ENCODE measurements at regions not wholly inside any gene's neighbourhood (a gene's known extent, or its start where the extent isn't known, plus 50 kb on each side); places are given as distances from the start of the nearest gene placed in this dataset.
"Not testable (repeated sequence)": the region's sequence is repeated elsewhere in the genome, so short reads cannot be mapped to it uniquely, and the experiment has no call there.

GRCh38 chr2:53342248-53342647, 425.4 kb upstream of the CHAC2 start:
- no peak overlapping the region for H3K4me3 Mint-ChIP-seq
- no peak overlapping the region for H3K27ac Mint-ChIP-seq
- H3K27me3 Mint-ChIP-seq = peaks cover 0 to 3% (median 0%) of the 10 kb centered on the region in 3 donors
- no peaks in the 10 kb centered on the region for H3K4me1 Mint-ChIP-seq
- no peak for ATAC-seq (ENCODE audit: low read depth in 2 of 2)
- no peaks in the 10 kb centered on the region for H3K36me3 Mint-ChIP-seq
- no peak for DNase-seq
- peaks cover 0 to 4% (median 0%) of the 10 kb centered on the region in 7 donors for H3K9me3 Mint-ChIP-seq

GRCh38 chr2:53334610-53335009, 433.0 kb upstream of the CHAC2 start:
- DNase-seq (no peak), ATAC-seq (ENCODE audit: low read depth in 2 of 2) (no peak)
- H3K4me1 Mint-ChIP-seq = no peaks in the 10 kb centered on the region
- no peaks in the 10 kb centered on the region for H3K36me3 Mint-ChIP-seq
- H3K27me3 Mint-ChIP-seq = no peaks in the 10 kb centered on the region
- H3K4me3 Mint-ChIP-seq = no peak overlapping the region
- no peak overlapping the region for H3K27ac Mint-ChIP-seq
- peaks cover 0 to 3% (median 0%) of the 10 kb centered on the region in 7 donors for H3K9me3 Mint-ChIP-seq

GRCh38 chr2:53331667-53332066, 435.9 kb upstream of the CHAC2 start:
- Mint-ChIP-seq H3K27me3 (no peaks in the 10 kb centered on the region), H3K27ac (no peak overlapping the region), H3K4me3 (no peak overlapping the region), H3K4me1 (no peaks in the 10 kb centered on the region), H3K36me3 (no peaks in the 10 kb centered on the region), H3K9me3 (peaks cover 0 to 3% (median 0%) of the 10 kb centered on the region in 7 donors)
- DNase-seq (no peak), ATAC-seq (ENCODE audit: low read depth in 2 of 2) (no peak)

DNA sequence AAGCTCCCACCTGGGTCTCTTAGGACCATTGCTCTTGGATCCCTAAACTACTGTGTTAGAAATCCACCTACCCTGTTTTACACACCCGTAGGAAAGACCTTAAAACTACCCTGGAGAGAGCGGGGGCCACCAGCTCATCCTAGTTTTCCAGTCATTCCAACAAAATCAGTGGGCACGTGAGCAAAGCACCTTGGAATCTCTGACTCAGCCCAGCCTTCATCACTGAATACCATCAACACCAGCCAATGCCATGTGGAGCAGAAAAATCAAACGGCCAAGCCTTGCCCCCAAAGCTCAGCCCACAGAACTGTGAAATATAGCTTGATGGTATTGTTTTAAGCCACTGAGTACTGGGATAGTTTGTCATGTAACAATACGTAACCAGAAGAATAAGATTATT, 449.7 kb upstream of the CHAC2 start:
- peaks cover 0 to 5% (median 0%) of the 10 kb centered on the region in 7 donors for H3K9me3 Mint-ChIP-seq
- DNase-seq (no peak), ATAC-seq (ENCODE audit: low read depth in 2 of 2) (no peak)
- H3K4me1 Mint-ChIP-seq = no peaks in the 10 kb centered on the region
- no peaks in the 10 kb centered on the region for H3K36me3 Mint-ChIP-seq
- H3K27me3 Mint-ChIP-seq = no peaks in the 10 kb centered on the region
- no peak overlapping the region for H3K27ac Mint-ChIP-seq
- no peak overlapping the region for H3K4me3 Mint-ChIP-seq

- Mint-ChIP-seq H3K27ac (no peak overlapping the region), H3K9me3 (peaks cover 0 to 5% (median 1%) of the 10 kb centered on the region in 7 donors), H3K27me3 (no peaks in the 10 kb centered on the region), H3K4me3 (no peak overlapping the region), H3K36me3 (no peaks in the 10 kb centered on the region), H3K4me1 (no peaks in the 10 kb centered on the region)
- no peak for ATAC-seq (ENCODE audit: low read depth in 2 of 2)
- no peak for DNase-seq
These were observed 452.5 kb upstream of the CHAC2 start for GRCh38 chr2:53315149-53315548.

- Mint-ChIP-seq H3K27me3 (no peaks in the 10 kb centered on the region), H3K27ac (no peak overlapping the region), H3K9me3 (peaks cover 0 to 5% (median 1%) of the 10 kb centered on the region in 7 donors), H3K4me3 (no peak overlapping the region), H3K4me1 (no peaks in the 10 kb centered on the region), H3K36me3 (no peaks in the 10 kb centered on the region)
- DNase-seq (no peak), ATAC-seq (ENCODE audit: low read depth in 2 of 2) (no peak)
These were observed 452.9 kb upstream of the CHAC2 start for GRCh38 chr2:53314718-53315117.

- H3K4me1 Mint-ChIP-seq; H3K4me3 Mint-ChIP-seq; DNase-seq; H3K27ac Mint-ChIP-seq; H3K9me3 Mint-ChIP-seq; ATAC-seq (ENCODE audit: low read depth in 2 of 2); H3K27me3 Mint-ChIP-seq; H3K36me3 Mint-ChIP-seq: not testable (repeated sequence)
These were observed 454.0 kb upstream of the CHAC2 start for GRCh38 chr2:53313644-53314043.

- Mint-ChIP-seq H3K4me3 (no peak overlapping the region), H3K27ac (no peak overlapping the region), H3K27me3 (no peaks in the 10 kb centered on the region), H3K4me1 (no peaks in the 10 kb centered on the region), H3K9me3 (peaks cover 0 to 5% (median 3%) of the 10 kb centered on the region in 7 donors), H3K36me3 (no peaks in the 10 kb centered on the region)
- DNase-seq = no peak
- ATAC-seq (ENCODE audit: low read depth in 2 of 2) = no peak
These were observed 454.9 kb upstream of the CHAC2 start for GRCh38 chr2:53312721-53313120.

DNA sequence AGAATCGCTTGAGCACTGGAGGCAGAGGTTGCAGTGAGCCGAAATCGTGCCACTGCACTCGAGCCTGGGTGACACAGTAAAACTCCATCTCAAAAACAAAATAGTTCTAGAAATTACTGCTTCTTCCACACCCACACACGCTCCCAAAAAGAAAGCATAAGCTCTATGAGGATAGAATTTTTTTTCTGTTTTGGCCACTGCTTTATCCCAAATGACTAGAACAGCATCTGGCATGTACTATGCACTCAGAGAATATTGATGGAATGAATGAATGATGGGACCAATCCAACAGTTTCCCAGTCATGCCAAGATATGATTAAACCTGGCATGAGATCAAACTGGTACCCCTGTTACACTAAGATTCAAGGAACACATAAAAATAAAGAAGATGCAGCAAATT, 455.4 kb upstream of the CHAC2 start:
- Mint-ChIP-seq H3K27ac (no peak overlapping the region), H3K4me1 (no peaks in the 10 kb centered on the region), H3K36me3 (no peaks in the 10 kb centered on the region), H3K27me3 (no peaks in the 10 kb centered on the region), H3K4me3 (no peak overlapping the region), H3K9me3 (peaks cover 0 to 5% (median 3%) of the 10 kb centered on the region in 7 donors)
- ATAC-seq (ENCODE audit: low read depth in 2 of 2) (no peak), DNase-seq (no peak)

DNA sequence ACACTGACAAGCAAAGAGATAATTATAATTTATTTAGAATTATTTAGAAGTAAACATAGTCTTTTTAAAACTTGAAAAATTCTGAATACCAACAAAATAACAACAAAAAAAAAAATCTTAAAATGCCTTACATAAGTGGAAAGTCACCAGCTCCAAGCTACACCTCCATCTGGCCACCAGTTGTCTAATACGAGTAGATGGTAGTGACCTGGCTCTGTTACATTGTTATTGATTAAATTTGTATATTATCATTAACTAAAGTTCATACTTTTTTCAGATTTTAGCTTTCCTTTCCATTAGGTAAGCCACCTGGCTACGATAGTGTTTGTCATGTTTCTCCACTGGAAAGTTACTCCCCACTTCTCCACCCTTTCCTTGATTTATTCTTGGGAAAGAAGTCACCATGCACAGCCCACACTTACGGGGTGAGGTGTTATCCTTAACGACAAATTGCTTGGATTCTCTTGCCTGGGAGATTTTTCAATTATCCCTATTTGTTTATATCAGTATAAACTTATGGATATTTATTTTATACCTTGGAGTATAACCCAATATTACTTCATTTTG, 464.5 kb upstream of the CHAC2 start:
- no peaks in the 10 kb centered on the region for H3K27me3 Mint-ChIP-seq
- H3K9me3 Mint-ChIP-seq = peaks cover 0 to 5% (median 0%) of the 10 kb centered on the region in 7 donors
- no peak for ATAC-seq (ENCODE audit: low read depth in 2 of 2)

DNA sequence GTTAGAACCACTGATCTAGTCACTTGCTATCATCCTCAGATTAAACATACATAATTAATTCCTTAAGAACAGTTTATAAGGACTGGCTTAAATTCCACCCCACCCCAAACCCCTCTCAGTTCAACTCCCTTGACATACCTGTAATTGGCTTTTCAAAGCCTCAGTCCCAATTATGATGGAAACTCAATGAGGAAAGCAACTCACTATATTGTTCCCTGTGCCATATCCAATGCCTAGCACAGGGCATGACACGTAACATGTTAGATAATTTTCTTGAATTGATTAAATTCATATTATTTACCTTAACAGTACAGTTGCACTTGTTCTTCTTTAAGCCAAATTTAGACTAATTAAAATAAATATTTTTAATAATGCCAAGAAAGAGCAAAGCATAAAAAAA, 465.1 kb upstream of the CHAC2 start:
- H3K36me3 Mint-ChIP-seq = no peaks in the 10 kb centered on the region
- DNase-seq (no peak), ATAC-seq (ENCODE audit: low read depth in 2 of 2) (no peak)
- H3K4me1 Mint-ChIP-seq = no peaks in the 10 kb centered on the region
- H3K9me3 Mint-ChIP-seq = peaks cover 0 to 5% (median 0%) of the 10 kb centered on the region in 7 donors
- no peak overlapping the region for H3K4me3 Mint-ChIP-seq
- no peak overlapping the region for H3K27ac Mint-ChIP-seq
- no peaks in the 10 kb centered on the region for H3K27me3 Mint-ChIP-seq

More for the DNA sequence above, 464.5 kb upstream of the CHAC2 start:
- Mint-ChIP-seq H3K4me3 (no peak overlapping the region), H3K4me1 (no peaks in the 10 kb centered on the region), H3K36me3 (no peaks in the 10 kb centered on the region), H3K27ac (no peak overlapping the region)
- DNase-seq = no peak

DNA sequence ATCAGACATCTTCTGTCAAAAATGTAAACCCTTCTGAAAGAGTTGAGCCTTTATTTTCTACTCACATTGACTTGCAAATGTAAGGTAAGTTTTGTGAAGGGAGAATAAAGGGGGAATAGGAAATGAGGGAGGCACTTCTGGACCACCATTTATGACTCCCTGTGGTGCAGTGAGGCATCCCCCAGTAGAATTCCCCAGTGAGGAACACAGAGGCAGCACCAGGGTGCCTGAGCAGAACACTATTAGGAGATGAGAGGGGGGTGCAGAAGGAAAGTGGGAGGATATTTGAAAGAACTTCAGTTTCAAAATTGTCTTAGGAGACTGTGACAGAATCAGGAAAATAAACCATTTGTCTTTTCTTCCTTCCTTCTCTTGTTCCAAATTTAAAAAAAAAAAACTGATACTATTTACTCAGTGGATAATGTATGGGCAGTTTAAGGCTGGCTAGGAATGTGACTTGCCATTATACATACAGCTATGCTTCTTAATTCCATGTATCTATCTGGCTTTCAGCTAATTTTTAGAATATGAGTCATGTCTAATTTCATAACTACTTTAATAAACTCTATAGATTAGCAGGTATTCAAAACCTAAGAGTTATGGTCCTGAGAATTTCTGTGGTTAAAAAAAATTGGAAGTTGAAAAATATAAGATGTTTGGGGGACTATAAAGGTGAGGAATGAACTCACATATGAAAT, 478.1 kb upstream of the CHAC2 start:
- Mint-ChIP-seq H3K36me3 (no peaks in the 10 kb centered on the region), H3K27ac (no peak overlapping the region), H3K4me3 (no peak overlapping the region), H3K27me3 (no peaks in the 10 kb centered on the region), H3K4me1 (no peaks in the 10 kb centered on the region), H3K9me3 (peaks cover 0 to 4% (median 0%) of the 10 kb centered on the region in 7 donors)
- no peak for ATAC-seq (ENCODE audit: low read depth in 2 of 2)
- DNase-seq = no peak

GRCh38 chr2:53286345-53286744, 481.3 kb upstream of the CHAC2 start:
- Mint-ChIP-seq H3K4me1 (no peaks in the 10 kb centered on the region), H3K36me3 (no peaks in the 10 kb centered on the region), H3K27me3 (no peaks in the 10 kb centered on the region), H3K27ac (no peak overlapping the region), H3K9me3 (peaks cover 0 to 2% (median 0%) of the 10 kb centered on the region in 7 donors), H3K4me3 (no peak overlapping the region)
- no peak for ATAC-seq (ENCODE audit: low read depth in 2 of 2)
- no peak for DNase-seq

- no peaks in the 10 kb centered on the region for H3K36me3 Mint-ChIP-seq
- H3K9me3 Mint-ChIP-seq = peaks cover 0 to 8% (median 3%) of the 10 kb centered on the region in 7 donors
- no peaks in the 10 kb centered on the region for H3K27me3 Mint-ChIP-seq
- H3K27ac Mint-ChIP-seq = no peak overlapping the region
- no peaks in the 10 kb centered on the region for H3K4me1 Mint-ChIP-seq
- no peak overlapping the region for H3K4me3 Mint-ChIP-seq
- ATAC-seq (ENCODE audit: low read depth in 2 of 2) (no peak), DNase-seq (no peak)
These were observed 491.9 kb upstream of the CHAC2 start for GRCh38 chr2:53275743-53276142.
